Prostate gland (tissue), 2 donors: ENCODE measurements at regions not wholly inside any gene's neighbourhood (a gene's known extent, or its start where the extent isn't known, plus 50 kb on each side); places are given as distances from the start of the nearest gene placed in this dataset.

Experiments
- POLR2A ChIP-seq: fragments of 450-650 bp; IDR thresholded peaks from one replicate; pipeline ENCODE4 v1.6.1; 2016; ENCODE audit warnings: antibody characterized with exemption, mild to moderate bottlenecking
- TF ChIP-seq, protein P1 (sequence below), 4 experiments: fragments of 200-600 bp in 2 of 4; fragments of 450-650 bp in 2 of 4; sonication (generic) in 2 of 4; IDR thresholded peaks; 1 replicate in 3 of 4; 2 replicates in 1 of 4; pipeline ENCODE4 v1.5.1; 2016 to 2019; ENCODE audit warnings: antibody characterized with exemption in 4 of 4, mild to moderate bottlenecking in 2 of 4, moderate library complexity in 2 of 4

DNA sequence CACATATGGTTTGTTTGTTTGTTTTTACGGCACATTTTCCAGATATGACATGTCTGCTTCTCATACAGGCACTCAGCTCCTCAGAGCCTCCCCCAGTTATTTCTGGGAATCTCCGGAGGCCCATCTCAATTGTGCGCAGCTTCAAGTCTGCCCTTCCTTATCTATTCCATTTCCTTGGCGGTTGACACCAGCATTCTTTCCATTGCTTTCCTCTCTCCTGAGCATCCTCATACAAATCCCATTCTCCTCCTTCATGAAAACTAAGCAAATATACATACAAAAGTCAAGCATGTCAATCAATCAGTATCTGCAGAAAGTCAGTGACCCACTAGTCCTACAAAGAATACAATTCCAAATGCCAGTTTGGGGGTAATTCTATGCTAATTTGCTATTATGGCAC is 166.7 kb downstream of the SQOR start:
- TF ChIP-seq, protein P1, sequence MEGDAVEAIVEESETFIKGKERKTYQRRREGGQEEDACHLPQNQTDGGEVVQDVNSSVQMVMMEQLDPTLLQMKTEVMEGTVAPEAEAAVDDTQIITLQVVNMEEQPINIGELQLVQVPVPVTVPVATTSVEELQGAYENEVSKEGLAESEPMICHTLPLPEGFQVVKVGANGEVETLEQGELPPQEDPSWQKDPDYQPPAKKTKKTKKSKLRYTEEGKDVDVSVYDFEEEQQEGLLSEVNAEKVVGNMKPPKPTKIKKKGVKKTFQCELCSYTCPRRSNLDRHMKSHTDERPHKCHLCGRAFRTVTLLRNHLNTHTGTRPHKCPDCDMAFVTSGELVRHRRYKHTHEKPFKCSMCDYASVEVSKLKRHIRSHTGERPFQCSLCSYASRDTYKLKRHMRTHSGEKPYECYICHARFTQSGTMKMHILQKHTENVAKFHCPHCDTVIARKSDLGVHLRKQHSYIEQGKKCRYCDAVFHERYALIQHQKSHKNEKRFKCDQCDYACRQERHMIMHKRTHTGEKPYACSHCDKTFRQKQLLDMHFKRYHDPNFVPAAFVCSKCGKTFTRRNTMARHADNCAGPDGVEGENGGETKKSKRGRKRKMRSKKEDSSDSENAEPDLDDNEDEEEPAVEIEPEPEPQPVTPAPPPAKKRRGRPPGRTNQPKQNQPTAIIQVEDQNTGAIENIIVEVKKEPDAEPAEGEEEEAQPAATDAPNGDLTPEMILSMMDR (IDR thresholded peaks at IDR 0.05) = no peak
- TF ChIP-seq POLR2A = no peak
